GM19372 (cell line): ENCODE measurements at regions not wholly inside any gene's neighbourhood (a gene's known extent, or its start where the extent isn't known, plus 50 kb on each side); places are given as distances from the start of the nearest gene placed in this dataset.

ENCODE experiments used
- ATAC-seq: cut with Tn5 transposase; IDR thresholded peaks from one replicate; pipeline ENCODE4 v1.9.1; 2021; ENCODE audit warnings: mild to moderate bottlenecking, low read depth, moderate library complexity; ENCODE audit not compliant: unreplicated experiment

- no peak for ATAC-seq
These were observed 97.9 kb upstream of the ALKAL2 start for GRCh38 chr2:385785-386184.

- ATAC-seq = no peak
These were observed 97.2 kb upstream of the ALKAL2 start for GRCh38 chr2:385061-385460.

GRCh38 chr2:383888-384287 is 96.0 kb upstream of the ALKAL2 start:
- no peak for ATAC-seq

GRCh38 chr2:383178-383577 is 95.3 kb upstream of the ALKAL2 start:
- ATAC-seq = no peak

- no peak for ATAC-seq
These were observed 94.8 kb upstream of the ALKAL2 start for GRCh38 chr2:382728-383022.

GRCh38 chr2:381941-382727 is 94.2 kb upstream of the ALKAL2 start:
- ATAC-seq = no peak

GRCh38 chr2:381181-381580 is 93.3 kb upstream of the ALKAL2 start:
- no peak for ATAC-seq

- no peak for ATAC-seq
These were observed 92.9 kb upstream of the ALKAL2 start for GRCh38 chr2:380772-381171.

- no peak for ATAC-seq
These were observed 92.3 kb upstream of the ALKAL2 start for GRCh38 chr2:380221-380620.

GRCh38 chr2:379778-380177 is 91.9 kb upstream of the ALKAL2 start:
- ATAC-seq = no peak

- no peak for ATAC-seq
These were observed 90.5 kb upstream of the ALKAL2 start for GRCh38 chr2:378364-378763.

GRCh38 chr2:377414-377813 is 89.5 kb upstream of the ALKAL2 start:
- ATAC-seq = no peak

- no peak for ATAC-seq
These were observed 88.0 kb upstream of the ALKAL2 start for GRCh38 chr2:375956-376307.

GRCh38 chr2:375270-375955 is 87.5 kb upstream of the ALKAL2 start:
- no peak for ATAC-seq

GRCh38 chr2:368386-368785 is 80.5 kb upstream of the ALKAL2 start:
- no peak for ATAC-seq

GRCh38 chr2:367246-367645 is 79.4 kb upstream of the ALKAL2 start:
- ATAC-seq = no peak

- no peak for ATAC-seq
These were observed 78.8 kb upstream of the ALKAL2 start for GRCh38 chr2:366706-367105.

- no peak for ATAC-seq
These were observed 77.7 kb upstream of the ALKAL2 start for GRCh38 chr2:365367-366275.

GRCh38 chr2:363824-364470 is 76.1 kb upstream of the ALKAL2 start:
- no peak for ATAC-seq

GRCh38 chr2:362924-363323 is 75.0 kb upstream of the ALKAL2 start:
- no peak for ATAC-seq

- no peak for ATAC-seq
These were observed 72.2 kb upstream of the ALKAL2 start for GRCh38 chr2:360124-360523.
